ENCODE measurements at regions not wholly inside any gene's neighbourhood (a gene's known extent, or its start where the extent isn't known, plus 50 kb on each side); places are given as distances from the start of the nearest gene placed in this dataset.
"Not testable (repeated sequence)": the region's sequence is repeated elsewhere in the genome, so short reads cannot be mapped to it uniquely, and the experiment has no call there.

- TF ChIP-seq POLR2AphosphoS5, POLR2A (IDR thresholded peaks at IDR 0.05): not testable (repeated sequence)
- TF ChIP-seq, protein P1, sequence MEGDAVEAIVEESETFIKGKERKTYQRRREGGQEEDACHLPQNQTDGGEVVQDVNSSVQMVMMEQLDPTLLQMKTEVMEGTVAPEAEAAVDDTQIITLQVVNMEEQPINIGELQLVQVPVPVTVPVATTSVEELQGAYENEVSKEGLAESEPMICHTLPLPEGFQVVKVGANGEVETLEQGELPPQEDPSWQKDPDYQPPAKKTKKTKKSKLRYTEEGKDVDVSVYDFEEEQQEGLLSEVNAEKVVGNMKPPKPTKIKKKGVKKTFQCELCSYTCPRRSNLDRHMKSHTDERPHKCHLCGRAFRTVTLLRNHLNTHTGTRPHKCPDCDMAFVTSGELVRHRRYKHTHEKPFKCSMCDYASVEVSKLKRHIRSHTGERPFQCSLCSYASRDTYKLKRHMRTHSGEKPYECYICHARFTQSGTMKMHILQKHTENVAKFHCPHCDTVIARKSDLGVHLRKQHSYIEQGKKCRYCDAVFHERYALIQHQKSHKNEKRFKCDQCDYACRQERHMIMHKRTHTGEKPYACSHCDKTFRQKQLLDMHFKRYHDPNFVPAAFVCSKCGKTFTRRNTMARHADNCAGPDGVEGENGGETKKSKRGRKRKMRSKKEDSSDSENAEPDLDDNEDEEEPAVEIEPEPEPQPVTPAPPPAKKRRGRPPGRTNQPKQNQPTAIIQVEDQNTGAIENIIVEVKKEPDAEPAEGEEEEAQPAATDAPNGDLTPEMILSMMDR (IDR thresholded peaks at IDR 0.05), result not testable (repeated sequence)
Measured at GRCh38 chr2:180235506-180235905, 228.4 kb upstream of the CWC22 start.
